Breast epithelium (tissue), 3 donors: ENCODE measurements at regions not wholly inside any gene's neighbourhood (a gene's known extent, or its start where the extent isn't known, plus 50 kb on each side); places are given as distances from the start of the nearest gene placed in this dataset.

ENCODE experiments used
- CTCF ChIP-seq, 3 donors: fragments of 450-650 bp; IDR thresholded peaks; one replicate each; pipeline ENCODE4 v1.5.1; 2016 to 2017; ENCODE audit warnings: antibody characterized with exemption in 3 of 3, mild to moderate bottlenecking in 3 of 3, moderate library complexity in 3 of 3
- POLR2A ChIP-seq: fragments of 450-650 bp; IDR thresholded peaks from one replicate; pipeline ENCODE4 v1.6.1; 2016; ENCODE audit warnings: antibody characterized with exemption, mild to moderate bottlenecking, moderate library complexity
- POLR2AphosphoS5 ChIP-seq, 3 donors: sonication (generic); formaldehyde crosslinking; IDR thresholded peaks; one replicate each; pipeline ENCODE4 v1.6.1; 2017; ENCODE audit warnings: antibody characterized with exemption in 3 of 3

- TF ChIP-seq CTCF (IDR thresholded peaks at IDR 0.05) (no peak), POLR2A (no peak), POLR2AphosphoS5 (IDR thresholded peaks at IDR 0.05) (no peak)
These were observed 471.9 kb downstream of the USP25 start for GRCh38 chr21:16201718-16202117.
